Thymus (tissue), 11 donors: ENCODE measurements at regions not wholly inside any gene's neighbourhood (a gene's known extent, or its start where the extent isn't known, plus 50 kb on each side); places are given as distances from the start of the nearest gene placed in this dataset.

Experiments used
- DNase-seq, 9 donors: peaks; one replicate each; pipeline ENCODE4 v3.0.0-alpha.2; 2013; ENCODE audit warnings: low spot score in 9 of 9, low read depth in 6 of 9, missing footprints in 1 of 9
- H3K27ac ChIP-seq, 2 donors: one replicate each; pipeline ENCODE4 v1.5.1; 2013; ENCODE audit warnings: control low read depth in 1 of 2, low read depth in 1 of 2, low read length in 1 of 2, mild to moderate bottlenecking in 1 of 2, moderate library complexity in 1 of 2
- H3K27me3 ChIP-seq, 2 donors: one replicate each; pipeline ENCODE4 v1.5.1; 2013; ENCODE audit warnings: low read length in 1 of 2; ENCODE audit not compliant: control insufficient read depth in 2 of 2, insufficient read depth in 1 of 2
- H3K36me3 ChIP-seq, 2 donors: one replicate each; pipeline ENCODE4 v1.5.1; 2013; ENCODE audit warnings: low read length in 1 of 2, mild to moderate bottlenecking in 1 of 2, moderate library complexity in 1 of 2; ENCODE audit not compliant: control insufficient read depth in 2 of 2, insufficient read depth in 2 of 2
- H3K4me1 ChIP-seq, 2 donors: one replicate each; pipeline ENCODE4 v1.5.1; 2013; ENCODE audit warnings: low read length in 2 of 2; ENCODE audit not compliant: control insufficient read depth in 2 of 2, insufficient read depth in 2 of 2
- H3K4me3 ChIP-seq, 2 donors: one replicate each; pipeline ENCODE4 v1.5.1; 2013; ENCODE audit warnings: low read length in 2 of 2, control low read depth in 1 of 2, mild to moderate bottlenecking in 1 of 2
- H3K9me3 ChIP-seq, 2 donors: one replicate each; pipeline ENCODE4 v1.5.1; 2013; ENCODE audit warnings: low read length in 1 of 2, mild to moderate bottlenecking in 1 of 2; ENCODE audit not compliant: control insufficient read depth in 2 of 2, insufficient read depth in 1 of 2
- WGBS: extraction: QIAGEN DNeasy Blood & Tissue Kit; methylation state at CpG from one replicate; pipeline ENCODE4 v1.1.7; 2013; 5-methylcytosine and 5-hydroxymethylcytosine counted together
- donor health status: healthy.

DNA sequence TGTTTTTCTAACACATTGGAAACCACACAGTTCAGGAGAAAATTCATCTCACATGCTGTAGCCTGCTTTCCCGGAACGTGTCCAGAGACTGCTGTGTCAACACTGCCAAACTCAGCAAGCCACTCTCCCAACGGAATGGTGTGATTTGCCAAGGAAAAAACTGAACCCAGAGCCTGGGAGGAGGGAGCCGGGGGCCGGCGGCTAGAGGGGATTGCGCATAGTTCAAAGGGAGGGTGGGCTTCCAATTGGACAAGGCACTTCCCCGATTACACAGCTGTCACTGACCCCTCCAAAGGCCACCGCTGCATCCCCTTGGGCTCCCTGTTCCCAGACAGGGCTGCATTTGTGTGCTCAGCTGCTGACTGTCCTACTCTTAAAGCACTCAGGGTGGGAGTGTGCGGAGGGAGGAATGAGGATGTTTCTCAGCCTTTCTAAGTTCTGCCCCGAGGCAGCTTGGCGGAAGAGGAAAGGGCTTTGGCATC lies 256.2 kb downstream of the ZNF621 start:
- Histone ChIP-seq H3K27ac (peak overlapping the region in 1 of 2 donors; percentile 47), H3K4me1 (peaks cover 0 to 7% of the 10 kb centered on the region in 2 donors), H3K36me3 (no peaks in the 10 kb centered on the region), H3K27me3 (no peaks in the 10 kb centered on the region), H3K4me3 (no peak overlapping the region), H3K9me3 (no peaks in the 10 kb centered on the region)
- WGBS: 91% methylated on average over 12 of the region's 12 CpGs
- peak in 2 of 9 donors; percentile 4 to 21 for DNase-seq

DNA sequence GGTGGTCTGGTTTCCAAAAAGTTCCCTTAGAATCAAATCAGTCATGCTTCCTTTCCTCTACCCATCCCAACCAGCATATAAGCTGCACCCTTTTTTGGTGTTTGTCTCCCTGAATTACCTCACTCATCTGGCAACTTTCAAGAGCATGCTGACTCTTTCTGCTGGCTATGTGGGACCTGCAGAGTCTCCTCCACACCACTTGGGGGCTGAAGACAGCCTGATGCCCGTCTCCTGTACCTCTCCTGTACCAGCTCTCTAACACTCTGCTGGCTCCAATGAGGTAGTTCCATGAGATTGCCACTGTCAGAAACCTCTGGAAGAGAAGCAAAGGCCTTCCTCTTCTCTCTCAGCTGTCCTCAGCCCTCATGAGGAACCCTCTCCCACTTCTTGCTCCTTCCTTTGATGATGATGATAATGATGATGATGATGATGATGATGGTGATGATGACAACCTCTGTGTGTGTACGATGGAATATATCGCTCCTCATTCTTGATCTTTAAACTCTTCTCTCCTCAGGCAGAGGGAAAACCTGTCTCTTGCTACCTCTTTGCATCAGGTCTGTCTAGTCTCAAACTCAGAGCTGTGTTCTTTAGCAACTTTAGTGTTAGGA lies 257.5 kb downstream of the ZNF621 start:
- Histone ChIP-seq H3K27me3 (no peaks in the 10 kb centered on the region), H3K27ac (no peak overlapping the region), H3K9me3 (no peaks in the 10 kb centered on the region), H3K36me3 (no peaks in the 10 kb centered on the region), H3K4me3 (no peak overlapping the region), H3K4me1 (peaks cover 0 to 7% of the 10 kb centered on the region in 2 donors)
- DNase-seq: no peak
- 95% methylated on average over 3 of the region's 3 CpGs for WGBS

DNA sequence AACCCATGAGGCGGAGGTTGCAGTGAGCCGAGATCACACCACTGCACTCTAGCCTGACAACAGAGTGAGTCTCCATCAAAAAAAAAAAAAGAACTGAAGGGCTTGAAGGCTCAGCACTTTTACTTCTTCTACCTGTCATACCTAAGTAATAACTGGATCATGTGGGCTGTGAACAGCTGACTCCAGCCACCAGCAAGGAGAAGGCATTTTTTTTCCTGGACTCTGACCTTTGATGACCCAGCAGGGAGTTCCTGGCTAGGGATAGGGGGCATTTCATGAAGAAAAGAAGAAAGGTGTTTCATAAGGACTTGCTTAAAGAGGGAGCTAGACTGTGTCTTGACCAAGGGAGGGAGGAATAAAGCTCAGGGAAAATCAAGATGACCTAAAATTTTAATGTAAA lies 266.0 kb downstream of the ZNF621 start:
- H3K9me3 ChIP-seq: no peaks in the 10 kb centered on the region
- 98% methylated on average over 2 of the region's 2 CpGs for WGBS
- H3K27ac ChIP-seq: no peak overlapping the region
- H3K36me3 ChIP-seq: no peaks in the 10 kb centered on the region
- DNase-seq: no peak
- no peaks in the 10 kb centered on the region for H3K4me1 ChIP-seq
- H3K4me3 ChIP-seq: no peak overlapping the region
- no peaks in the 10 kb centered on the region for H3K27me3 ChIP-seq

DNA sequence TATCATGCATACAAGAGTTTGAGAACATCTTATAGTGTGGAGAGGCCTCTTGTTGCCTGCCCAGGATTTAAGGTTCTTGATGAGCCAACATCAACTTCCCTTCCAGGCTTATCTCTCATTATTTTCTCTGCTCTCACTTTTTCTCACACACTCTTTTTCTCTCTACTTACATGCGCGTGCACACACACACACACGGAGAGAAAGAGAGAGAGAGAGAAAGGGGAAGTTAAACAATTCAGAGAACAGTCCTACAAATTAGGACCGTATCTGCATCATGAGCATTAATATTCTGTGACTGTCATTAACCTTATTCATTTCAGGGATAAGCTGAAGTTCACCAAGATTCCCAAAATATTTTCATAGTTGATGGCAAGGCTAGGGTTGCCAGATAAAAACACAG lies 269.0 kb downstream of the ZNF621 start:
- H3K36me3 ChIP-seq: no peaks in the 10 kb centered on the region
- H3K27ac ChIP-seq: no peak overlapping the region
- DNase-seq: no peak
- WGBS: 34% methylated on average over 4 of the region's 4 CpGs
- no peaks in the 10 kb centered on the region for H3K9me3 ChIP-seq
- no peaks in the 10 kb centered on the region for H3K4me1 ChIP-seq
- H3K27me3 ChIP-seq: no peaks in the 10 kb centered on the region
- no peak overlapping the region for H3K4me3 ChIP-seq

DNA sequence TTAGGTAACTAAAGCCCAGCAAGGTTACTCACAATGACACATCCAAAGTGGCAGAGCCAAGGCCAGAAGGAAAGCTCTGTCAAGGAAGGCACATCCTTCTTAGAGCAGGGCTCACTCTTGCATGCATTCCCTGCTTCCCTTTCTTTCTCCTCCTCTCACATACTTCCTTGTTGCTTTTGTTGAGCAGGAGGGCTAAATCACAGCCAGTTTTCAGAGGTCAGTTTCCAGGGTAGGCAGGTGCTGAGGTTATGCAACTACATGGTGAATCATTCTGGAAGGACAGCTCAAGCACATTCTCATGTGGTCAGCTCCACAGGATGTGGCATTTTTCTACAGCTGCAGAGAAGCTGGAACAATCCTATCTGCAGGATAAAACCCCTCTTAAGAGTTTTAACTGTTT lies 275.6 kb downstream of the ZNF621 start:
- no peaks in the 10 kb centered on the region for H3K27me3 ChIP-seq
- no peak overlapping the region for H3K4me3 ChIP-seq
- no peak for DNase-seq
- no peak overlapping the region for H3K27ac ChIP-seq
- no peaks in the 10 kb centered on the region for H3K4me1 ChIP-seq
- H3K9me3 ChIP-seq: no peaks in the 10 kb centered on the region
- H3K36me3 ChIP-seq: no peaks in the 10 kb centered on the region

DNA sequence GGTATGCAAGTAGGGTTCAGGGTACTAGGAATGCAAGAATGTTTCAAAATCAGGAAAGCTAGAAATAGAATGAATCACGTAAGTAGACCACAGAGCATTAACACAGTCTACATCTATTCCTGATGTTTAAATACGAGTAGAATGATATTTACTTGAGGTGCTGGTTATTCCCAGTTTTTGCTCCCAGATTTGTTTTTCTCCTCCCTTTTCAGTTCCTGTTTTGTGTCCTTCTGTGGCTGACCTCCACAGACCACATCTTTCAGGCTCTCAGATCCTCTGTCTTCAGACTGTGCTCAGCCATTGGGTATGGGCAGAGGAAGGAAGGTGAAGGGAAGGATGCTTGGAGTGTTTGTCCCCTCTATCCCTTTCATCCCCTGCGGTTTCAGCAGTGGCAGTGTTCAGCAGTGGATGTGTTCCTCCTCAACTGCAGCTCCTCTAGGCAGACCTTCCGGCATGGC lies 276.6 kb downstream of the ZNF621 start:
- Histone ChIP-seq H3K27ac (no peak overlapping the region), H3K4me1 (no peaks in the 10 kb centered on the region), H3K27me3 (no peaks in the 10 kb centered on the region), H3K9me3 (no peaks in the 10 kb centered on the region), H3K4me3 (no peak overlapping the region), H3K36me3 (no peaks in the 10 kb centered on the region)
- 89% methylated on average over 4 of the region's 4 CpGs for whole genome bisulfite sequencing
- DNase-seq: no peak

DNA sequence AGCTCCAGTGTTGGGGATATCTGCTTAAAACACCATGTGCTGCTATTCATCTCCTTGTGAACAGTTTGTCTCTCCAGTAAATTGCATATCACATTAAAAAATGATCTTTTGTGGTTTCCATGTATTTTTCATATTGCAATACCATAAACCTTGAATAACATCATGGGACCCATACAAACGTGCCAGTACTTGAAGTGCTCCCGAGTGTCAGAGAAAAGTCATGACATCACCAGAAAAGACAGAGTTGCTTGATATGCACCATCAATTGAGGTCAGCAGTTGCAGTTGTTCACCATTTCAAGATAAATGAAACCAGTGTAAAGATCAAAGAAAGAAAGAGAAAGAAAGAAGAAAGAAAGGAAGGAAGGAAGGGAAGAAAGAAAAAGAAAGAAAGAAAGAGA lies 278.6 kb downstream of the ZNF621 start:
- Histone ChIP-seq H3K4me1 (no peaks in the 10 kb centered on the region), H3K36me3 (no peaks in the 10 kb centered on the region), H3K4me3 (no peak overlapping the region), H3K9me3 (no peaks in the 10 kb centered on the region), H3K27me3 (no peaks in the 10 kb centered on the region), H3K27ac (no peak overlapping the region)
- DNase-seq: no peak
- 90% methylated on average over 2 of the region's 2 CpGs for WGBS

DNA sequence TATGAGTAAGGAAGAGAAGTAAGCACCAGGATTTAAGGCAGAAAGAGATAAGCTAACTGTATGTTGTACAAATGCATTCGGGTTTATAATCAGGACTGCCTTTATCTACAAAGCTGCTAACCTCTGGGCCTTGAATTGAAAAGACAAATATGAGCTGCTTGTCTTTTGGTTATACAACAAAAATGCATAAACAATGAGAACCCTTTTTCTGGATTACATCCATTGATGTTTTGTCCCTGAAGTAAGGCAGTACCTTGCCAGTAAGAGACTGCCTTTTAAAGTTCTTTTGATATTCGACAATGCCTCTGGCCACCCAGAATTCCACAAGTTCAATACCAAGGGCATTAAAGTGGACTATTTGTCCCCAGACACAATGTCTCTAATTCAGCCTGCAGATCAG lies 280.7 kb downstream of the ZNF621 start:
- WGBS: 68% methylated on average over 2 of the region's 2 CpGs
- Histone ChIP-seq H3K36me3 (no peaks in the 10 kb centered on the region), H3K27ac (no peak overlapping the region), H3K27me3 (no peaks in the 10 kb centered on the region), H3K4me1 (no peaks in the 10 kb centered on the region), H3K9me3 (no peaks in the 10 kb centered on the region), H3K4me3 (no peak overlapping the region)
- DNase-seq: no peak

DNA sequence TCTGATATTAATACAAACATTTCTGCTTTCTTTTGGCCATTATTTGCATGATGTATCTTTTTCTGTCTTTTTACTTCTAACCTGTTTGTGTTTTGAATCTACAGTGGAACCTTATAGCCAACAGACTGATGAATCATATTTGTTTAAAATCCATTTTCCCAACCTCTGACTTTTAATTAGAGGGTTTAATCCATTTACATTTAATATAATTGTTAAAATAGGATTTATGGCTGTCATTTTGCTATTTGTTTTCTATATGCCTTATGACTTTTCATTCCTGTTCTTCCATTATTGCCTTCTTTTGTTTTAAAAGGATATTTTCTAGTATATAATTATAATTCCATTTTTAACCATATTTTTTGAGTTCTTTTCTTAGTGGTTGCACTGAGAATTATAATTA lies 286.1 kb downstream of the ZNF621 start:
- DNase-seq: no peak
- no peak overlapping the region for H3K4me3 ChIP-seq
- no peaks in the 10 kb centered on the region for H3K27me3 ChIP-seq
- H3K9me3 ChIP-seq: no peaks in the 10 kb centered on the region
- H3K4me1 ChIP-seq: no peaks in the 10 kb centered on the region
- no peaks in the 10 kb centered on the region for H3K36me3 ChIP-seq
- no peak overlapping the region for H3K27ac ChIP-seq

DNA sequence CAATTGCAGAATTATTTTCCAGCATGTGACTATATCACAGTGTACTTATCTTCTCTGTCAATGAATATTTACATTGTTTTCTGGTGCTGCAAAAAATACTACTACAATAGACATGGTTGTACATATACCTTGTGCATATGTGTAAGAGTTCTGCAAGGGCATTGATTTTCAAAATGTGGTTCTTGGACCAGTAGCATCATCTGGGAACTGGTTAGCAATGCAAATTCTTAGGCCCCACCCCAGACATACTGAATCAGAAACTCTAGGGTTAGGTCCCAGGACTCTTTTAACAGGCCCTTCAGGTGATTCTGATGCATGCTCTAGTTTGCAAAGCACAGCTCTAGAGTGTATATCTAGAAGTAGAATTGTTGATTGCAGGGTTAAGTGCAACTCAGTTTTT lies 292.3 kb downstream of the ZNF621 start:
- DNase-seq: no peak
- Histone ChIP-seq H3K36me3 (no peaks in the 10 kb centered on the region), H3K4me1 (no peaks in the 10 kb centered on the region), H3K4me3 (no peak overlapping the region), H3K27me3 (no peaks in the 10 kb centered on the region), H3K27ac (no peak overlapping the region), H3K9me3 (no peaks in the 10 kb centered on the region)
